NB4 (cell line): ENCODE measurements at regions not wholly inside any gene's neighbourhood (a gene's known extent, or its start where the extent isn't known, plus 50 kb on each side); places are given as distances from the start of the nearest gene placed in this dataset.

Experiments
- CTCF ChIP-seq: IDR thresholded peaks from one replicate; pipeline ENCODE4 v1.5.1; 2012; ENCODE audit warnings: low read depth, low read length
- POLR2A ChIP-seq: IDR thresholded peaks from 2 replicates; pipeline ENCODE4 v1.6.1; 2011; ENCODE audit warnings: mild to moderate bottlenecking; ENCODE audit not compliant: insufficient read length; ENCODE audit errors: extremely low read depth

- TF ChIP-seq CTCF (no peak), POLR2A (no peak)
These were observed 841.4 kb upstream of the LRATD1 start for GRCh38 chr2:13791019-13791547.
